Stimulated activated CD4-positive, alpha-beta T cell treated with anti-CD3 and anti-CD28 coated beads, Interleukin-2, amount 100 ng/mL, for 24 hours (primary cell): ENCODE measurements at regions not wholly inside any gene's neighbourhood (a gene's known extent, or its start where the extent isn't known, plus 50 kb on each side); places are given as distances from the start of the nearest gene placed in this dataset.

ENCODE experiments used
- DNase-seq, 2 donors: peaks; one replicate each; pipeline ENCODE4 v3.0.0-alpha.2; 2020

DNA sequence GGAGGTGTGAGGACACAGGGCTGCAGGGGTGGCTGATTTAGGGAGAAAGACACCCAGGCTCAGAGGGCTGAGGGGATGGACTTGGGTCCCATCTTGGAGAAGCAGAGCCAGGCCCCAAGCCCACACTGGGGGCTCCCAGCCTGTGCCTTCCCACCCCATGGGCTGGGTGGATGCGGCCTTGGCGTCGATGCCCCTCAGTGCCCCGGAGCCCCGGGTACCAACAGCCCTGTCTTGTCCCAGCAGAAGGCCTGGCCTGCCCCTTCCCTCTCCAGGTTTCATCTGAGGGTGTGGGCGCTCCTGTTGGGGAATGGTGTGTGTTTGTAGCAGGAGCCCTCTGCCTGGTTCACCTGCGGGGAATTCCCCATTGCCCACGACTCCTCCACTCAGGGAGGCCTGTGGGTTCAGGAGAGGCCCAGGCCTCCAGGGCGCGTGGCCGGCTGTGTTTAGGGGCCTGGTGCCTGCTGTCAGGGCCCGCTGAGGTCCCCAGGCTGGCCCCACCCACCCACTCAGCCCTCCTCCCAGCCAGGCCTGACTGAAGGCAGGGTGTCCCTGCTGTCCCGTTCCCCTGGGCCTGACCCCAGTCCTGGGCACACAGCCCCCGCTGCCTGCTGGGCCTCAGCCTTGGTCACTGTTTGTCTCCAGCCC lies 51.1 kb upstream of the BEGAIN start:
- no peak for DNase-seq

DNA sequence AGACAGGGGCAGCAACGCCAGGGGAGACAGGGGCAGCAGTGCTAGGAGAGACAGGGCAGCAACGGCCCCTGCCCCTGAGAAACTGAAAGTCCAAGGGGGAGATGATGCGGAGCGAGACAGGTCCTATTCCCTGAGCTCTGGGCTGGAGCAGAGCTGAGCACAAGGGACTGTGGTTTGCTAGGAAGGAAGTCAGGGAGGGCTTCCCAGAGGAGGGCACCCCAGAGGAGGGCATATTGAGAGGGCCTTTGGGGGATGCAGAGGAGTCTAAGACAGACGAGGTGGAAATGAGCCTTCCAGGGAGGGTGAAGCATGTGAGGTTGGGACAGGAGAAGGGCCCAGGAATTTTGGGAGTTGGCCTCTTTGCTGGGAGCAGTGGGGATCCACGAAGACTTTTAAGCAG lies 52.1 kb upstream of the BEGAIN start:
- no peak for DNase-seq

DNA sequence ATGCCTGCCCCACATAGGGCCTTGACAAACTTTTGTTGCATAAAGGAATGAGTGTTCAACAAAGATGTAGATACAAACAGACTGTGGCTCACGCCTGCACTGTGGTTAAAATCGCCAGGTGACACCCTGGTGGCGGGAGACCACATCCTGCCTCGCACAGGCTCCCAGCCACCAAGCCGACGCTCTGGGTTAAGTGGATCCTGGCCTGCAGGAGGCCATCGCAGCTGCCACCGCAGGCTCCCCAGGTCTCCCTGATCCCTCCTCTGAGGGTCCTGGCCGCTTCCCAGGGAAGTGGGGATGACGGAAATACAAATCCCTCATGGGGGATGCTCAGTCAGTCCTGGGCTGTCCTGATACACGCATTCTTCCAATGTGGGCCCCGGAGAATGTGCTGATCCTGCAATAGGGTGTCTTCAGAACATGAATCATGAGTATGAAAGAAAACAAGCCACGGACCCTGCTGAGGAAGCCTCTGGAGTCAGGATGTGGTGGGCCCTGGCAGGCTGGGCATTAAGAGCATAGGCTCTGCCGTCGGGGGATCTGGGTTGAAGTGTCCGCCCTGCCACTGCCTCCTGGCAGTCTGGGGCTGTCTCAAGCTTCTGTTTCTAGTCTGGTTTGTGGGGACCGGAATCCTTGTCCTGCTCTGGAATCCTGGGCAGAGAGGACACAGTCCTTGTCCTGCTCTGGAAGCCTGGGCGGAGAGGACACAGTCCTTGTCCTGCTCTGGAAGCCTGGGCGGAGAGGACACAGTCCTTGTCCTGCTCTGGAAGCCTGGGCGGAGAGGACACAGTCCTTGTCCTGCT lies 53.5 kb upstream of the BEGAIN start:
- DNase-seq = peak; percentile 70 to 81

DNA sequence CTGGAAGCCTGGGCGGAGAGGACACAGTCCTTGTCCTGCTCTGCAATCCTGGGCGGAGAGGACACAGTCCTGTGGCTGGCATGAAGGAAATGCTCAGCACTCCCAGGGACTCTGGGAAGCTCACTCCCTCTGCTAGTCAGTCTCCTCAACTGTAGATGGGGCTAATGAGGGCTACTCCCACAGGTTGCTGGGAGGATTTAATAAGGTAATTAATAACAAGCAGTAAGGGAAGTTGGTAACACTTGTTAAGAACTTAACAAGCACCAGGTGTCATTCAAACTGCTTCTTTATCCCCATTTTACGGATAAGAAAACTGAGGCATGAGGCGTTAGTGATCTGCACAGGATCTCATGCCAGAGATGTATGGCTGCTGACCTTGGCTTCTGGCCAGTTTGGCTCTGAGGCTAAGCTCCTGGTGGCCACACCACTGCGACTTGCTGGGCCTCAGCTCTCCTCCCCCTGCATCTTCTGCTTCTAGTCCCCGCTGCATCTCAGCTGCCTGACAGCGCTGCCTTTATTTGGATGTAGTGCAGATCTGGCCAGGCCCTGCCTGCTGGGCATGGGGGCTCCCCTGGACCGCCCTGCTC lies 54.1 kb upstream of the BEGAIN start:
- no peak for DNase-seq

DNA sequence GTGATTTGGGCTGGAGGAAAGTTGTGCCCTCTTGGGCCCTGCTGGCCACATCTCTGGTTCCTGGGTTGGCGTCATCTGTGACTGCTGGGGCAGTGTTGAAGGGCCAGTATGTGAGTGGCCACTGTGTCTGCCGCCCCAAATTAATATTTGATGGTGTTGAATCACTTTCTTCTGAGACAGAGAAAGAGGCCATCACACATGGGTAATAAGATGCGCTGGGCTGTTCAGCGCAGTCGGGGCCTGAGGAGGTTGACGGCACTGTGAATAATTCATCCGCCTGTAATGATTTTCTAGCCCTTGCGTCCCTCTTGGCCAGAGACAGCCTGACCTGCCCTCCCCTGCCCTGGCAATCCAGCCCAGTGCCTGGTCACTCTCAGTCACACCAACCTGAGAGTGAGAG lies 56.2 kb upstream of the BEGAIN start:
- no peak for DNase-seq

DNA sequence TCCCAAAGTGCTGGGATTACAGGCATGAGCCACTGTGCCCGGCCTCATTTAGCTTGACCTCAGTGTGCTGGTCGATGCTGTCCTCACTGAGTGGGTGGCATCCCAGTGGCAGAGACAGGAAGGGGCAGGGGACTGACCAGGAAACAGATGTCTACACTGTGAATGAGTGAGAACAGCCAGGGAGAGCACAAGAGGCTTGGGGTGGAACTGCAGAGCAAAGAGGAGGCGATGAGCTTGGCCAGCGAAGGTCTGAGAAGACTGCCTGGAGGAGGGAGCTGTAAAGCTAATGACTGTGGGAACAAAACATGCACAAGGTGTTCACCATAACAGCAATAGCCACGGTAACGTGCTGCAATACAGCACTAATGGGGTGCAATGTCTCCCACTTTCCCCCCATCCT lies 57.2 kb upstream of the BEGAIN start:
- DNase-seq = no peak

DNA sequence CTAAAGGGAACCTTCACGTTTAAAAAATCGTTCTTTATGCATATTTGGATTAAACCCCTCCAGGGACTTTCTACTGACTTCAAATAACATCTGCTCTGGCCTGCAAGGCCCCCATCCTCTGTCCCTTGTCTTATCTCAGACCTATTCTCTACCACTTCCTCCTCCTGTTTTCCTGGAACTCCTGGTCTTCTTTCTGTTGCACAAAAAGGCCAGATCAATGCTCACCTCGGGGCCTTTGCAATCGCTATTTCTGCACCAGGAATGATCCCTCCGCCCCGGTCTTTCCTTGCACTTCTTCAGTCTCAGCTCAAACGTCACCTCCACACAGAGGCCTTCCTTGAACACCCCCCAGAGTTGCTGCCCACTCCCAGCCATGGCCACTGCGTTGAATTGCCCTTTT lies 57.6 kb upstream of the BEGAIN start:
- no peak for DNase-seq

DNA sequence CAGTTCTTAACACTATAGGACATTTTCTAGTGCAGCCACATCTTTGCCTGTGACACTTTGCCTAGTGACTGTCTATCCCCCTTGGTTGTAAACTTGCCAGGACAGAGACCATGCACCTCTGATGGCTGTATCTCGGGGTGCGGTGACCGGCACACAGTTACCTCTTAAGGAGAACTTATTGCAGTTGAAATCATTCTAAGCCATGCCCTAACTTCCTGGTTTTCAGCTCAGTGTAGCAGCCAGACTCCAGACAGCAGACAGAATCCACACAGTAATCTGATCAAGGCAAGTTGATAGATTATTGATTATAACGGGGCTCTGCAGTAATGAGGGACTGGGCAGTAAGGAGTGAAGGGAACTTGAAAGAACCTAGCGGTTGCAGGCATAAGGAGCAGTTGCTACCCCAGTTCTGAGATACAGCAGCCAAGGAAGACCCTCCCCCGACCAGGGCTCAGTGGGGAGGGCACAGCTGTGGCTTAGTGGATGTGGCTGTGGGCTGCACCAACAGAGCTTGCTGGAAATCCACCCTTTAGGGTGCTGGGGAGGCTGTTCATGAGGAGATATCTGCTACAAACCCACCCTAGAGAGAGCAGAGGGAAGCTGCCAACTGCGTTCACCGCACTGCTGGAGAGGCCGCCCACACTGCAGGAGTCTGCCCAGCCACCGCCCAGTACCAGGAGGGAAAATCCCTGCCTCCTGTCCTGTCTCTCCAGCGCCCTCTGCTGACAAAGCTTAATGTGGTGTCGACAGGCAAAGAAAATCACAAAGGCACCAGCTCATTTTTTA lies 58.2 kb upstream of the BEGAIN start:
- peak; percentile 91 to 94 for DNase-seq

DNA sequence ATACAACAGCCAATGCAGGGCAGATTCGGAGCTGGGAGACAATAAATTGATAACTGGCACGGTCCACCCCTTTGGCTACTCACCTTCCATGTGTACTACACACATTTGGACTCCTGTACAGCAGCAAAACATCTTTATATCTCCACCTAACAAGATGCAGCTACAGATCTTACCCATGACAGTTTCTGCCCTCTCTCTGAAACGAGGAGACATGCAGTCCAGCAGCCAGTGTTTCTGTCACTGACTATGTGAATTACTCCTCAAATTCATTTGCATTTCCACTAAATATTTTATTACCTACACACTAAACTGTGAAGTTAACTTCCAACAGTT lies 58.7 kb upstream of the BEGAIN start:
- no peak for DNase-seq

DNA sequence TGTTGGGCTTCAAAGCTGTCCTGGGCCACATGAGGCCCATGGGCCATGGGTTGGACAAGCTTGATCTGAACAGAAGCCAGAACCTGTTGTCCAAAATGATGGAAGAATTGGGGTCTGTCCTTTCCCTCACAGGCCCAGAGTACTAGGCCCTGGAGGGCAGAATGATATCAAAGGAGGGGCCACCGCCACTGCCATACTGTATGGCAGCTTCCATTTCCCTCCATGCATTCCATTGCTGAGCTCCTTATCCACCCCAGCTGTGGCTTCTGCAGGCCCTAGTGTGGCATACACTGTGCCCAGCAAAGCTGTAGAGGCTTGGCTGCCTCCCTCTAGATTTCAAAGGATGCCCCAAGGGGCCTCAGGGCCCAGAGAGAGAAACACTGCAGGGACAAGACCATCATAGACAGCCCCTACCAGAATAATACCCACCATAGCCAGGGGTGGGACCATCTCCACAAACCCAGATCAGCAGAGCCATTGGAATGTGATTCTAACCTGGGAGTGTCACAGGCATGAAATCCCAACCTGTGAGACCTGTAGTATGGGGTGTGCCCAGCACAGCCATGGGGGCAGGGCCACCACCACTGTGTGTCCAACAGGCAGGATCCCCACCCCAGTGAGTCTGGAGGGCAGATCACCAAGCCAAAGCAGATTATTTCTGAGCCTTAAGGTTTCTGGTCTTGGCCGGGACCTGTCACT lies 61.4 kb upstream of the BEGAIN start:
- no peak for DNase-seq

DNA sequence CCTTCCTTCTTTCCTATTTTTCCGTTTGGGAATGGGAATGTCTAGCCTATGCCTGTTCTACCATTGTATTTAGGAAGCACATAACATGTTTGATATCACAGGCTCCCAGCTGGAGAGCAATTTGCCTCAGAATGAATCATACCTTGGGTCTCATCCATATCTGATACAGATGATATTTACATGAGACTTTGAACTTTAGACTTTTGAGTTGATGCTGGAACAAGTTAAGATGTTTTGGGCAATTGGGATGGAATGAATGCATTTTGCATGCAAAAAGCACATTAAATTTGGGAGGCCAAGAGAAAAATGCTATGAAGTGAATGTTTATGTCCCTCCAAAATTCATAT lies 61.9 kb upstream of the BEGAIN start:
- DNase-seq = no peak

DNA sequence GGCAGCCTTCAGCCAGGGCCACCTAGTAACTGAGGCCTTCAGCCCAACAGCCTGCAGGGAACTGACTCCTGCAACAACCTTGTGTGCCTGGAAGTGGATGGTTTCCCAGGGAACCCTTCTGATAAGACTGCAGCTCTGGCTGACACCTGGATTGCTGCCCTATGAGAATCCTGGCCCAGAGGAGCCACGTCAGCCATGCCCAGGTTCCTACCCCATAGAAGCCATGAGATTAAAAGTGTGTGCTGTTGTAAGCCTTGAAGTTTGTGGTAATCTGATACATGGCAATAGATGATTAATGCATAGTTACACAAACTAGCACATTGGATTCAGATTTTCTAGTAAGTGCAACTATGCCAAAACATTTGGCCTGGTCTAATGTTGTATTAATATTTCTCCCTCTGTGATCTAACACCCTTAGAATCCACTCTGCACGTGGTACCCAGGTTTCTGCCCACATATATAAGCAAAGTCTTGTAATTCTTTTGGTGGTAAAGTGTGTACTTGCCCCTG lies 64.8 kb upstream of the BEGAIN start:
- DNase-seq = no peak

DNA sequence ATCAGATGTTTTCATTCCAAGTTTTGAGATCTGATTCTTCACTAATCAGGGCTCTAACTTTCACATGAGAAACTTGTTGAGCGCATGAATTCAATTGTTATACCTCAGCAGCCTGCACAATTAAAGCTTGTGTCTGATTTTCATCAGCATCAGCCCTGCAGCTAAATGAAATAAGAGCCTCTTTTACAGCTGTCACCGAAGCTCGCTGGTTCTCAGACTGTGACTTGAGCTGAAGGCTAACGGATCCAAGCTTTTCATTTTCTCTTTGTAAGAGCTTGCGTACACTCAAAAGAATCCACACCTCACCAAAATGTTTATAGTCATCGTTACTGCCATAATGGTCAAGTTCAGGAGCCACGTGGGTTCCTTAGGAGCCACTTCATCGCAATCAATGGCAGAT lies 65.5 kb upstream of the BEGAIN start:
- DNase-seq = no peak

DNA sequence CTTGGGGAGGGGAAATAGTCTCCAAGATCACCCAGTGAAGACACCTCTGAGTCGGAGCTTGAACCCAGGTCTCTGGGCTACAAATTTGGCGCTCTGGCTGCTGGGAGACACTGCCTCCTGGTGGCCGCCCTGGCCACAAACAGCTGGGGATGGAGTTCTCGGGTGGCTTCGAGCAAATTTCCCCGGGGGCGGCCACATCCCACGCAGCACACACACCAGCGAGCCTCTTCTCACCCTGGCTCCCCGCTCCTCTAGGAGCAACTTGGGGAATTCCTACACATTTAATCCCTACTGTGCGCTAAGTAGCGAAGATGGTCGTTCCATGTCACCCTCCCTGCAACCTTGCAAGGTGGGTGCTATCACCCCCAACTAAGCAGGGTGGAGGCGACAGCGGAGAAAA lies 66.2 kb upstream of the BEGAIN start:
- peak; percentile 38 to 53 for DNase-seq

DNA sequence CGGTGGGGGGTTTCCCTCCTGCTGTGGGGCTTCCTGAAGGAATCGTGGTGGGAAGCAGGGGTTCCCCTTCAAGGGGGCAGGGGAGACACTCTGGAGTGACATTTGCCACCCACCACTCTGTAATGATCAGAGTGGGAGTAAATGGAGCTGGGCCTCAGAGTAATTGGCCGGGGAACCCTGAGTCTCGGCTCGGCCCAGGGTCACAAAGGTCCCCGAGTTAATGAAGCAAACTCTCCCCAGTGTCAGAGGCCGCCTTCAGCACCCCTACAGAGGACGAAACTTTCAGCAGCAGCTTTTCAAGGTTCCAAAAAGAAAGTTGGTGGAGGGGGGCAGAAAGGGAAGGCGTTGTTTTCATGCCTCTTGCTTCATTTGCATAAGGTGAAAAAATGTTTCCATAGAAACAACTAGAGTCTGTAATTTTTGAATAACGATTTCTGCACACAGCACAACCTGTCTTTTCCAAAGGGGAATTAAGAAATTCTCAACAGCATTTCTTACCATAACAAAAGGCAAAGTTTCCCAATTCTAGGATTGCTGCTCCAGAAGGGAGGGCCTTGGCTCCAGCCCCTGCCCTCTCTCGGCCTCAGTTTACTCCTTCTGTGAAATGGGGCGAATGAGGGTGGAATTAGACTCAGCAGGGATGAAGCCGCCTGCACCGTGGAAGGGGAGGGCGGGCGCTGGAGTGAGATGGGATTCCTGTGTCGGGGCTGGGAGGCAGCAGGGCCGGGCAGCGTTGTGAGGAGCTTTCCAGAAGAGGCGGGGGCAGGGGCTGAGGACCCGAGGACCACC lies 67.0 kb upstream of the BEGAIN start:
- no peak for DNase-seq

DNA sequence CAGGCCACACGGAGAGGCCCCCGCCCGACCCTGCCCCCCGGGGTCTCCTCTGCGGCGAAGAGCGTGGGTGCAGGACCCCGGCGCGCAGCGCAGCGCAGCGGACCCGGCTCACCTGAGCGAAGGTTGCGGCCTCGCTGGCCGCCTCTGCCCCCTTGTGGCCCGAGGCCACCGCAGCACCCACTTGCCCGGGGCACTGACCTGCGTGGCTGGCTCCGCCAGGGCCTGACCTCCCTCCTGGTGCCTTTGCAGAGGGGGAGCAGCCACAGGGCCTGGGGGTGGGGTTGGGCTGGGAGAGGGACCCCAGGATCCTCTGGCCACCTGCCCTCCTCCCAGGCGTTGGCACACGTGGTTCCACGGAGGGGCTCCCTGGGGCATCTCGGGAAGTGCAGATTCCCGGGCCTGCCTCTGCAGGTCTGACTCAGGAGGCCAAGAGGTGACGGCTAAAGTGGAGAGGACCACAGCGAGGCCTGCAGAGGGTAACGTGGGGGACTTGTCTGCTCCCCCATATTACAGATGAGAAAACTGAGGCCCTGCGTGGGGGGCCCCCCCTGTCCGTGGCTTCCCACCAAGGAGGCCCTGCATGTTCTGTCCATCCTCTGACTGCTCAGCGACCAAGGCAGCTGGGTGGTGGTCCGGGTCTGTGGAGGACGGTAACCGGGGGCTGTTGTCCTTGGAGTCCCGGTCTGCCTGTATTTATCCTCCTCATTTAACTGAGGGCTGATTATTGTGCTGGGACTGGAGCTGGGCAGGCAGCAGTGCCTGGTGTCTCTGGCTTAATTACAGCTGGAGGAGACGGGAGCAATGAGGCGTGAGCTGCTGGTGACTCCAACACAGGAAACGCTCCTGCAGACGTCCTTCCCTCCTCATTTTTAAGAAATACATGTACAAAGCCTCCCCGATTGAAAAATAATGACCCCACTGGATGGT lies 67.9 kb upstream of the BEGAIN start:
- peak; percentile 38 to 57 for DNase-seq

DNA sequence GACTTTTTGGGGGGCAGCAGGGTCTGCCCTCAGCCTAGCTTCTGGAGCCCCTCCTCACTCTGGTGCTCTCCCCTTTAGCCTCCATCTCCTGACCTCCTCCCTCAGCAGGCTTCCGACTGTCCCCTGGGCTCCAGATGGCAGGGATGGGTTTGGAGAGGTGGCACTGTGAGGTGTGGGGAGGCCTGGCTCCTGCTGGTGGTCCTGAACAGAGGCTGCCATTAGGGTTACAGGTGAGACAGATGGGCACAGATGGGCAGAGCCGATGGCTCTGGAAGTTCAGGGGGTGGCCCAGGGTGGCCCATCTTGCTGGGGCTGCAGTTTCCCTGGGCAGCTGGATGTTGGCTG lies 68.5 kb upstream of the BEGAIN start:
- no peak for DNase-seq

DNA sequence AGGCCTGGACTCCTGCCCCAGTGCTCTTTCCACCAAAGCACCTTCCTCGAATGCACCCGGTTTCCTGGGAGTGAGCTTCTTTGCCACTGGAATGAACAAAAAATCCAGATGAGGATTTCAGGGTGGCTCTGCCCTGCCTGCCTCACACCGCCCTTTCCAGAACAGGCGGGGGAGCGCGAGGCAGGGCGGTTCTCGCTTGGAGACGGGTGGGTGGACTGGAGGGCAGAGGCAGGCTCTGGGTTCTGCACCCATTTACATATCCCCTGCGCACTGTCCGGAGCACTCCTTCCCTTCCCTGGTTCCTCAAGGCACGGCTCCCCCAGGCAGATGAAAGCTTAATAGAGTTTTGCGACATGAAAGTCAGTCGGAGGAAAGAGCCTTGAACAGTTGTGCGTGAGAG lies 69.7 kb upstream of the DLK1 start:
- DNase-seq = no peak

DNA sequence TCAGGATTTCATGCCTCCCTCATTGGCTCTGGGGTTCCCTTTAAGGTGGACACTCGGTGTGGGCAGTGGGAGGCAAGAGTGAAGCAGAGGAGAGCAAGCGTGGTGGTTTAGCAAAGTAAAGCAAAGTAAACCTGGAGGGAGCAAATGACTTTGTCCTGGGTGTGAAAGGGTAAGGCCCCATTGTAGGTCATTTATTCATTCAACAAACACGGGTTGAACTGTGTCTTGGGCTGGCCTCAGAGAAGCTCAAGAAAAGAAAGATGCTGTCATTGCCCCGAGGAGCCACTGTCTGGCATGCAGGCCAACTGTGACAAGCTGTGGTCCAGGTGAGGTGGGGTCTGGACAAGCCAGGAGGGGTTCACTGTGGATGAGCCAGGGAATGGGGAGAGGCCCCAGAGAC lies 68.9 kb upstream of the DLK1 start:
- DNase-seq = no peak

DNA sequence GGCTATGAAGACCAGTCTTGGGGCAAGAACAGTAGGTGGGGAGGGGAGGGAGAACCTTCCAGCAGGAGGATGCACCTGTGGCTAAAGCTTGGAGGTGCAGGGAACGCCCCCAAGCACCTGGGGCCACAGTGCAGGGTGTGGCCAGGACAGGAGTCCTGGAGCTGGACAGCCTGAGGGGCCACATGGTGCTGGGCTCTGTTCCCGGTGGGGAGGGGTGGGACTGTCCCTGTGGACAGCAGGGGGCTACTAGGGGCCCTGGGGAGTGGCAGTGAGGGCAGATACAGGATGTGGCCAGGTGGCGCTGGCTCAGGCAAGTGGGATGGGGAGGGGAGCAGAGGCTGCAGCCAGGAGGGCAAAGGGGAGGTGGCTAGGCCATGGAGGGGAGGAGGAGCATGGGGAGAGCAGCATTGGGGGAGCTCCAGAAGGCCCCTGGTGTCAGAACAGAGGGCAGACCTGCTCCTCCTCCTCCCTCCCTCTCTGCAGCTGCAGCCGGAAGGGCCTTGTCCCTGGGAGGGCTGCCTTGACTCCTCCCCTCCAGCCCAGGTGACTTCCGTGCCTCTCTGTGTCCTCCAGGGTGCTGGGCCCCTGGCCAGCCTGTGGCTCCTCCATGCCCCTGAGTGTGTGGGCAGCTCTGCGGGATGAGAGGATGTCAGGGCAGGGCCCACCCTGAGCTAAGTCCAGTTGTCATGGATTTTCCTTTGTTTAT lies 68.4 kb upstream of the DLK1 start:
- DNase-seq = no peak
